ENCODE measurements at regions not wholly inside any gene's neighbourhood (a gene's known extent, or its start where the extent isn't known, plus 50 kb on each side); places are given as distances from the start of the nearest gene placed in this dataset.
"Not testable (repeated sequence)": the region's sequence is repeated elsewhere in the genome, so short reads cannot be mapped to it uniquely, and the experiment has no call there.

DNA sequence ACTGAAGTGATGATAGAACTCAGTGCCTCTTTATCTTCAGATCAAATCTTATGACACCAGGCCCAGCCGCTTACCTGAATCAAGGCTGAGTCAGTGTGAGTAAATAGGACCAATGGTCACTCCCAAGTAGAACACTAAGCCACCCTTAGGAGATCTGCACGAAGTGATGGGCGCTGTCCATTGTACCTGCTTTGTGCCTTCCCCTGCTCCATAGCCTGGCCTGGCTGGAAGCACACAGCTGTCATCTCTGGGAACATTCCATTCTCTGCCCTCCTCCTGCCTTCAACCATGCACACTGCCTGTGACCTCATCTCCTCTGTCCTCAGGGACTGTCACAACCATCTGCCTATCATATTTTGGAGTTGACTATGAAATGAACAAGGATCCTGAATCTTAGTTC lies 279.5 kb upstream of the ASIC2 start:
- DNase-seq: no peak

DNA sequence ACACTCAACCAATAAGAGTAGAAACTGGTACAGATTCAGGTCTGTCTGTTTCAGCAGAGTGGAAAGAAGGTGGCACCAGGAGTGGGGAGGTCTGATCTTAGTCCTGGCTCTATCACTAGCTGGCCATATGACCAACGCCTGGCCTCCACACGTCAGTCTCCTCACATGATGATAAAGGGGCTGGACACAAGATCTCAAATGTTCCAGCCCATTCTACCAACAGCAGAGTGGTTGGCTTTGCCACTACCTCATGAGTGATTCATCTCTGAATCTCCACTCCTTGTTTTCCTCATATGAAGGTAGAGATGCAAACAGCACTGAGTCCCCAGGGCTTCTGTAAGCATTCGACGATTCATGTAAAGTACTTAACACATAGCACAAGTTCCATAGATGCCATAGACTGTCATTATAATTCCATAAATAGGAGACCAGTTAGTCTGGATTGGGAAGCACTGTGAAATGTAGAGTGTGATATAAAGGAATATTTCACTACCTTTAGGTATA lies 281.9 kb upstream of the ASIC2 start:
- no peak for DNase-seq

DNA sequence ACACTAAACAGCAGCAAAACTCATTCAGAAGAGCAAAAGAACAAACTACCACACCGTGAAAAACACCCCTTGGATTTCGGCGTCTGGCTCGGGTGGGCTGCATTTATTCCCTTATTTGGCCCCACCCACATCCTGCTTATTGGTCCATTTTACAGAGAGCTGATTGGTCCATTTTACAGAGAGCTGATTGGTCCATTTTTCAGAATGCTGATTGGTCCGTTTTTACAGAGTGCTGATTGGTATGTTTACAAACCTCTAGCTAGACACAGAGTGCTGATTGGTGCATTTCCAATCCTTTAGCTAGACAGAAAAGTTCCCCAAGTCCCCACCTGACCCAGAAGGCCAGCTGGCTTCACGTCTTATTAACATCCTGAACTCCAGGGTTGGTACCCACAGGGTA lies 286.6 kb upstream of the ASIC2 start:
- DNase-seq: not testable (repeated sequence)

DNA sequence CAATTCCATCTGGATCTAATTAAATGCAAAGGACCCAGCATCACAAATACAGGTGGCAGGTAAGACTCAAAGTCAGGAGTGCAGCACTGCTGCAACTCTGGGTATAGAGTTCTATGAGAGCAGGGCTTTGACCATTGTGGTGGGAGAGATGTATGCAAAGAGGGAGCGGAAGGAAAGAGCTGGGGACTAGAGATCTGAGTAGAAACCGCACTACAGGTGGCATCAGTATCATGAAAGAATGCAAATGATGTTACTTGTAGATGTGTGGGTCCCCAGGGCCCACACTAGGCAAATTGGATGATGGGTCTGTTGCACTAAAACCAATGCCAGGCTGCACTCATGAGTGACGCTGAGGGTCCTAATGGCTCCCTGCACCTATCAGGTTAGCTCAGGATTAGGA lies 287.1 kb upstream of the ASIC2 start:
- DNase-seq: no peak

DNA sequence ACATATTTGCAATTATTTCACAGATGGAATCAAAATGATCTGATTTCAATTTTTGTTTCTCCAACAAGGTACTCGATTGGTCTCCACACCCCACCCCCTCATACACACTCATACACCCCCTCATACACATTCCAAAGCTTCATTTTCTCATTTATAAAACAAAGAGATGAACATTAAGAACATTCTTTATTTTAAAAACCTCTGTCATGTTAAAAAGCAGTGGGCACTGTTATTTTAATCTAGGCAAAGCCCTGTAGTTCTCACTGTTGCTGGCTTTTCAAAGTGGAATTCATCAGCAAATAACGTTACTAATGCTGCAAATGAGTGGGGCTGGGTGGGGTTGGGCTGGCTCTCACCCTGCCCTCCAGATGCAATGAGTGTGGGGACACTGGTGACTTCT lies 289.6 kb upstream of the ASIC2 start:
- no peak for DNase-seq

DNA sequence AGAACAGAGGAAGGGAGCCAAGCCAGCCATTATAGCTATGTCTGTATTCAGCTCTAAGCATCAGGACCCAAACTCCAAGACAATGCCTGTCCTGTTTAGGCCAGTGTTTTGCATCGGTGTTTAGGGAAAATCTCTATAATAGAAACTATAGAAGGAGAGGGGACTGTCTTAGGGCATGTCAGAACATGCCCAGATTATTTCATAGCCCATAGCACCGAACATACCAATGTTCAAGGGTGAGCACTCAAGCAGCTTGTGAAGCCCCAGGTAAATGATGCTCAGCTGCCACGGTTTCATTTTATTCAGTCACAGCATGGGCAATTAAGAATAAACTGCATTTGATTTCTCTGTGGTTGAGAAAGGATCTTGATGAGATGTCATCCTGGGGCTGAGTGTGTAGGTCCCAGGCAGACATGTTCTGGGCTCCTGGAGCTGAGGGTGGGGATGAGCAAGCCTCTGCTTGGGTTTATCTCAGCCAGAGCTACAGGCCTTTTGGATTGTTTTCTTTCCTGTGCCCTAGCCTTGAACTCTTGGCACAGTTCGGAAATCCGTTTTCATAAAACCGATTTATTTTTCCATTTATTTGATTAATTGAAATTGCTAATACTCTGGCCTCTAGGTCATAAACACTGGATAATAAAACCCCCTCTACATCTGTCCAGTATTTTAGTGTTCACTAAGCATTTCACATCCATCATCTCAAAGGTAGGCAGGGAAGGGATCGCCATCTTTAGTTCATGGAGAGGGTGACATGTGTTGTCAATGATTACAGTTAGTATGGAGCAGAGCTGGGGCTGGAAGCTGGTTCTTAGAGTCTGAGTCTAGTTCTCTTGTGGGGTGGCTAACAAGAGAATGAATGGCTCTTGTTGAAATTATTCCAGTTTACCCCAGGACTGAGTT lies 290.7 kb upstream of the ASIC2 start:
- DNase-seq: no peak

DNA sequence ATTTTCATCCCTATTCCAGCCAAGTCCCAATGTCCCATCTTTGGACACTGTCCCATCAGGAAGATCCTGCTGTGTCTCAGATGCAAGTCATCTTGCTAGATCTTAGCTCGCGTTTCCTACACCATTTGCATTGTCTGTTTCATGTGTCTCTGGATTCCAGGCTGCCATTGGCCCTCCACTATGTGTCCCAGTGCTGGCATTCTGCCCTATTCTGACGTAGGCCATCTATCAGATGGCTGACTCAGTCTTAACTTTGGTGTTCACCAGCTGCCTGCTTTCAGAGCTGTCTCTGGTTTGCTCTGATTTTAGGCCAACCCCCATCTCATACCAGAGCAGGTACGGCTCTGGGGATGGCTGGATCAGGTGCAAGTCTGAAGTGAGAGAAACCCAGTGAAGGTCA lies 300.9 kb upstream of the ASIC2 start:
- DNase-seq: no peak

DNA sequence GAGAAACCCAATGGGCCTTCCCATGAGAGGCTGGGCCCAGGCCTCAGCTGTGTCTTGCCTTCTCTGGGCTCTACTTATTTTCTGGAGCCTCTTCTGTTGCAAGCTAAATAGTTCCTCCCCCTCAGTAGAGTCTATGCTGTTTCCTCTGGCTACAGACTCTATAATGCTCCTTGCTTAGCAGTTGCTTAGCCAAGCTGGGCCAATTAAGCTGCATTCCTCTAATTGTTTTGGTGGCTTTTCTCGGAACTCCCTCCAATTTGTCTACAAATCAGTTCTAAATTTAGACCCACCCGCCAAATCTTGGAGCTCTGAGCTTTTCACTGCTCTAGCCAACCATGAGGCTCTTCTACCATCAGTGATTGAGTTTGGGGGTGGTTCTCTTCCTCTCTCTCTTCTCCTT lies 302.7 kb upstream of the ASIC2 start:
- DNase-seq: no peak

DNA sequence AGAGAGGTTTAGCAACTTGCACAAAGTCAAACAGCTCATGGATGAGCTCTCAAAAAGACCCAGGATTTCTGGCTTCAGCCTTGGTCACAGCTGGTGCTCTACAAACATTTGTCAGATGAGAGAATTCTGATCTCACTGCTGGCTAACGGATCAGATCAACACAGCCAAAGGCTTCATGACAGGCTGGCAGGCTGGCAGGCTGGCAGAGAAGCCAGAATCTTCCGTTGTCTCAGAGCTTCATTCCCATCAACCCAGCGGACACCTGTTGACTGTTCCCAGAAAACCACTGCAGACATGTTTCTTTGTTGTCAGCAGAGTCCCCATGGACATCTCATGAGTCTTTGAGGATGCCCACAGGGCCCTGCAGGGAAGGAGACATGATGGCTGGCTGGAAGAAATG lies 303.8 kb upstream of the ASIC2 start:
- no peak for DNase-seq

DNA sequence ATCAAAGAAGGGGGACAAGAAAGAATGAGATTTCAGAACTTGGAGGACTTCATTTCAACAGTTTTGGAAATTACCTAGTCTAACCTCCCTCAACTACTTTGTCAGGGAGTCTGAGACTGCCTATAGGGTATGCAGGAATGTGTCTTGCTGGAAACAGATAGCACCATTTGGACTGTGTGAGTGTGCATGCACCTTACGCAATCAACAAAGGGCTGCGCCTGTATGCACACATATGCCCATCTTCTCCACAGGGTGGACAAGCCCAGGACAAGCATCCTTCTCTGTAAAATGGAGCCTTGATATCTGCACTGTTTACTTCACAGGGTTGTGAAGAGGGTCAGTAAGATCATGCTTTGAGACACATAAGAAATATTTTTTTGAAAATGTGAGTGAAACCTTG lies 305.7 kb upstream of the ASIC2 start:
- no peak for DNase-seq

DNA sequence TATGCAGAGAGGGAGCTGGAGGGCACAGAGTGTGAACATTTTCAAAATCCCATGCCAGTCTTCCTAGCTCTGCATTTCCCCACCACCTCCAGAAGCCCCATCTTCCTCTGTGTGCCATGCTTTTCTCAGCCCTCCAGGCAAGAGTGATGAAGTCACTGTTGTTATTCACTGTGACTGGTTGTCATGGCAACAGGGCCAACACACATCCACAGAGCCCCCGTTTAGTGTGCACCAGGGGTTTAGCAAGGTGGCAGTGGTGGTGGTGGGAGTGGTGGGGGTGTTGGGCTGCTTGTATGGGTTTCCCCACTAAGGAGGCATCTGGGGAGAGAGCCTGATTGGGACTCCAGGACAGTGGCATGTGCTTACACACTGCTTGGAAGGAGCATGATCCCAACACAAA lies 309.9 kb upstream of the ASIC2 start:
- no peak for DNase-seq

DNA sequence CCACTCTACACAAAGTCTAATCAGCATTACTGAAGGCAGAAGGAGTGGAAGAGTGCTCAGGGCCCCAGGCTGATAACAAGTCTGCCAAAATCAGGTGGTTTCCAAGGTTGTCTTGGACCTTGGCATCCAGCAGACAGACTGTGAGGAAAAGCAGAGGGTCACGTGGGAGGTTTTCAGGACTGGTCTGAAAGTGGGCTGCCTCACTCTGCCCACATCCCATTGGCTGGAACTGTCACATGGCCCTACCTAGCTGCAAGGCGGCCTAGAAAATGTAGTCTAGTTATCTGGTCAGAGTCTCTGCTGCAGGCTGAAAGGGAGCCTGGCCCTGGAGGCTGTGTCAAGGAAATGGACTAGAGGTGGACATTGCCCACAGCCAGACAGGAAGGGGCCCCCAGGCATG lies 310.7 kb upstream of the ASIC2 start:
- no peak for DNase-seq

DNA sequence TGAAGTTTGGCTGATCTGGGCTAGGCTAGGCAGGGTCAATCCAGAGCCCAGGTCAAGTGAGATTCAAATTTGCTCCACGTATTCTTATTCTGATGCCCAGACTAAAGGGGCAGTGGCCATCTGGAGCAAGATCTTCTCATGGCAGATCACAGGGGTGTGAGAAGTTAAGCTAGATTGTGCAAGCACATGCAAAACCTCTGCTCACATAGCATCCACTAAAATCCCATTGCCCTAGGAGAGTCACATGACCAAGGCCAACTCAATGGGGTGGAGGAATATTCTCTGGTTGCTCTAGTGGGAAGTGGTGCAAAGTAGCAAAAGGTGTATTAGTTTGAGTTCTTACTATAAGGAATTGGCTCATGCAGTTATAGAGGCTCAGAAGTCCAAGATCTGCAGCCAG lies 318.4 kb upstream of the ASIC2 start:
- no peak for DNase-seq

DNA sequence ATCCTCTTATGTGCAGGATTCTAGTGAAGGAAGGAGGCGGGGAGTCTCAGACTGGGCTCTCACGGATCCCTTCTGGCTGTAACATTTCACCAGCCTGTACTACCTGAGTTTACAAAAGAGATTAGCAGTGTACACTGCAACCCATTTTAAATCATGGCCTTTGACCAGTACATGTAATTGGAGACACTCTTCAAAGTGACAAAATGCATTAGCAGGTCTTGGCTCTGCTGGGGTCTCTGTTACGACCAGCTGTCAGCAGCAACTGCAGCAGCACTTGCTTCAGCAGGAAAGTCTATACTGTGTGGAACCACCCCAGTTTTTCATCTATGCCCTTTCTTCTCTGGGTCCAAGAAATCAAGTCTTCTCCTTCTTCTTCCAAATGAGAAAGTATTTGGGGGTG lies 322.8 kb upstream of the ASIC2 start:
- no peak for DNase-seq

DNA sequence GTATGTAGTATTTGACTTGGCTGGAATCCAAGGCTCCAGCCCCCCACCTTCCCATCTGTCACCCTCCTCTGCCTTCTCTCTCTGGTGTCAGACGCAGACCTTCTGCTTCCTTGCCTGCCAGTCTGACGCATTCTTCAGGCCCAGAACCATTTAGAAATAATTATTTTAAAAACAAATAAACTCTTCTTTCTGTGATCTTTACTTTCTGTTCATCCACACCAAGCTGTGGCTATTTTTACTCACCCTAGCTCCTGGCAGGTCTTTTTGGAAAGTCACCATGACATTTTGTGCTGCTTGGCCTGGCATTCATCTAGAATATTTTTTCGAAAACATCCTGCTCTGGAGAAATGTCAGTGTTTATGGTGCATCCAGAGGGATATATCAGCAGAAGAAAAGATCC lies 330.7 kb upstream of the ASIC2 start:
- no peak for DNase-seq

DNA sequence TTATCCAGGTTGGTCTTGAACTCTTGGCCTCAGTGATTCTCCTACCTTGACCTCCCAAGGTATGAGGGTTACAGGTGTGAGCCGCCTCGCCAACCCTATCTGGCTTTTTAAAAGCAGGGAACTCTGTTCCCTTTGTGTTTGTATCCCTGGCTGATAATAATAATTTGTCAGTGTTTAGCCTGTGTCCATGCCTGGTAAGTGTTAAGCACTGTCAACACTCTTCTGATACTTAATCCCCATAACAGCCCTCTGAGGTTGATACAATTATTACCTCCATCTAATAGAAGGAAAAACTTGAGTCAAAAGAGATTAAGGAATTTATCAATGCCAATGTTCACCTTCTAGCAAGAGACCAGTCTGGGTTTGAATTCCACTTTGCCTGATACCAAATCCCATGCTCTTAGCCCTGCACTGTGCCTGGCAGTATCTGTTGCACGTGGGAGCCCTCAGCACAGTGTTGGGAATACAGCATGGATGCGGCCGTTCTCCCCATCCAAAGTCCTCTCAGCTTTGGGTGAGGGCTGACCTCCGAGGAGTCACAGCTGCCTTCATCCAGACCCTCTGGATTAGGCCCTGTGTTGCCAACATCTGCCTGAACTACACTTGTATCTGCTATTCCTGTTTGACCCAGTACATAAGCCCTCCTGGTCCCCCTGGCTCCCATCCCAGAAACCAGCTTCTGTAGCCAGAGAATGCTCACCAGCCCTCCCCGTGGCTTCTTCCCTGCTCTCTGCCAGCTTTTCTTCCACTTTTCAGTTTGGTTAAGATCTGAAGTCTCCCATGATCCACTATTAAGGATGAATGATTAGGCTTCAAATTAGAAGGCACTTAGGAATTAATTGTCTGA lies 335.6 kb upstream of the ASIC2 start:
- DNase-seq: no peak

DNA sequence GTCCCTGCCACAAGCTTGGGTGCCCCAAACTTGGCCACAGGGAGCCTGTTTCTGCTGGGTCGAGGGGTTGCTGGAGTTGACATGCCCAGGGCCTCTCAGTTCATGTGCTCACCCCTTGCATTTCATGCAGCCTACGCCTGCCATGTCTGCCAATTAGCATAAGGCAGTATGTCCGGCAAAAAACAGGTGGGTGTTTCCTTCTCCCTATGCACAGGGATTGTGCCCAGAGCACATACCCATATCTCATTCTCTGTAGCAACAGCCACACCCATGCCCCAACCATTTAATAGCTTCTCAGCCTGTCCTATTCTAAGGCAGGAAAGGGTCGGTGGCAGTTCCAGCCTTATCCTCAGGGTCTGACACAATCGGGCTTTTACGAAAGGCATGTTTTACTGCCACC lies 340.4 kb upstream of the ASIC2 start:
- no peak for DNase-seq

DNA sequence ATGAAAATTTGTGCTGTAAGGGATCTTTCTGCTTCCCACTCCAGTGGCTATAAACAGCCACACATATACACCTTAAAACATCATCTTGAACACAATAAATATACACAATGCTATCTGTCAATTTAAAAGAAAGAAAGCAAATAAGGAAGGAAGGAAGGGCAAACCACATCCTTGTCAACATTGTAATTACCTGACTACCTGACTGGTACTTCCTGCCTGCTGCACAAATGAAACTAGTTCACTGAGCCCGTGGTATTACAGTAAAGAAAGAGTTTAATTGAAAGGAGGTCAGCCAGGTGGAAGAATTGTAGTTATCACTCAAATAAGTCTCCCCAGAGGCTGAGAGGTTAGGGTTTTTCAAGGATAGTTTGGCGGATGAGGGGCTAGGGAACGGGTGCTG lies 344.4 kb upstream of the ASIC2 start:
- no peak for DNase-seq

DNA sequence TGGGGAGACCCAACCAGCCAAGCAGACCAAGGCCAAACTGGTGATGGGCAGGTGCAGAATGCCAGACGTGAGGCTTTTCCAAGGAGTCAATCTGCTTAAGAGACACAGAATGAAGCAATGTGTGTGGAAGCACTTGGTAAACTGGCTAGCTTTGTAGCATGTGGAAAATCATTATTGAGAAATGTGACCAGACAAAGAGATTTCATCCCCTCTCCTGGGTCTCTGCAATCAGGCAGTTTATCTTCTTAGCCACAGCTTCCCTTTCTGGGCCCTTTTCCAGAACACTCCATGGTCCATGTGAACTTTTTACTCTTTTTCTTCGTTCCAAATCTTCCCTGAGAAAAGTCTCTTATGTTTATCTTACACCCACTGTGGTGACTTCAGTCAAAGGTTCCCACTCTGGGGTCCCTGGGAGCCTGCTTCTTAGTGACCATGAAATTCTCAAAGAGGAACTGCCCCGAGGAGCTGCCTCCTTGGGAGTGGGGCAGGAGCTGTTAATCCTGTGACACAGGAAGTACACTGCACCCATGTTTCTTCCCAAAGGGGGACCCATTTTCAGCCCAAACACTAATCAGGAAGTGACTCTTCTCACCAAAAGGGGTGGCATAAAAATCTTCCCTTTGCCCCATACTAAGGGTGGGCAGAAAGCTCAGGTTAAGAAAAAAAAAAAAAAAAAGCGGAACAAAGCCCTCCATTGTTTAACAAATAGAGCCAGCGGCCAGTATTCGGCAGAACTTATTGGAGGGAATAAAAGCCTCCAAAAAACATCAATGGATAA lies 346.2 kb upstream of the ASIC2 start:
- no peak for DNase-seq

DNA sequence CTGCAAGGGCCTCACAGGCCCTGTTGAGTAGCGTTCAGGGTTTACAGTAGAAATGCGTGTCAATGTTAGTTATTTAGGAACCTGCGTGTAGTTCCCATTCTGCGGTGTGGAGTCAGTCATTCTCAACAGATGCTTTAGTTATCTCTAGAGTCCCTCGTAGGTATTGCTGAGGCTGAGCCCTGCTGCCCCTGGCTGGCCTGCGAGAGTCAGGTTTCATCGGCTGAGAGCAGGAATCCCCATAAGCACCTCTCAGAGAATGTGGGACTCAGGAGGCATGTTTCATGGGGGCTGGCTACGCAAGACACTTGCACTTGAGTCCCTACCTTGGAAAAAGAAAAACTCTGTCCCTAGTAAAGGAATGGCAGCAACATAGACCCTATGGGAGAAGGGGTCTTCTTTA lies 347.5 kb upstream of the ASIC2 start:
- DNase-seq: no peak

DNA sequence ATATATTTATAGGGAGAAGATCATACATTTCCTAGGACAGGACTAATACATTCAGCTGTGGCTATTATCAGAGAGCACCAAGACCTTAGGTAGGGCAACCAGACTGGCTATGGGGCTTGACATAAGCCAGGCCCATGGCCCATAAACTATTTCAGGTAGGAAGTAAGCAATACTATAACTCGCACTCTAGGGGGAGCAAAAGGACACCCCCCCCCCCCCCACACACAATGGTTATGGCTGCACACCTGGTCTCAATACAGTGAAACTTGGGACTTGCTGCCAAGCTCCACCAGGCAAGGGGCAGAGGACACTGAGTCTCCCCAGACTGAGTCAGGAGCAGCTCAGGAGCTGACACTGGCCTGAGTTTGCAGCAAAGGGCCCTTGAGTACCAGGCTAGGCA lies 348.9 kb upstream of the ASIC2 start:
- no peak for DNase-seq

DNA sequence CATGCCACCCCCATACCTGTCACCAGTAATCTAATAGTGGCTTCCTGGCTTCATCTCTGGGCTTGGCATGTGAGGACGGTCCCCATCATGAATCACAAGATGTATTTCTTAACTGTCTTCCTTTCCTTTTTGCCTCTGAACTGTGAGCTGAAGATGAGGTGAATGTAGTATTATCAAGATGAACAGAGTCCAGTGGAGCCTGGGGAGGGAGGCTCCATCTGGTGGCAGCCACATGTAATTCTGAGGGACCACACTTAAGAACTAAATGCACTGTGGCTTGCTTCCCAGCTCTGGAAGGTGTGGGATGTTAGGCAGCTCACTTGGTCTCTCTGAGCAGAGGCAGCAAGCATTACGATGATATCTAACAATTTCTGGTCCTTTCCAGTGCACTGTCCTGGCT lies 354.9 kb upstream of the ASIC2 start:
- DNase-seq: no peak

DNA sequence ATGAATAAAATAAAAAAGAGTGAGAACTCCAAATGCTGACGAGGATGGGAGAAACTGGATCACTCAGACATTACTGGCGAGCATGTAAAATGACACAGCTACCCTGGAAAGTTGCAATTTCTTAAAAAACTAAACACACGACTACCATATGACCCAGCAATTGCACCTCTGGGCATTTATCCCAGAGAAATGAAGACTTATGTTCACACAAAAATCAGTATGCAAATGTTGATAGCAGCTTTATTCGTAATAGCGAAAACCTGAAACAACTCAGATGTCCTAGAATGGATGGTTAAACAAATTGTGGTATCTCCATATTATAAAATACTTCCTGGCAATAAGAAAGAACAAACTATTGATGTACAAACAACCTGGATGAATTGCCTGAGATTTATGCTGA lies 357.2 kb upstream of the ASIC2 start:
- no peak for DNase-seq
